ENCODE measurements at regions not wholly inside any gene's neighbourhood (a gene's known extent, or its start where the extent isn't known, plus 50 kb on each side); places are given as distances from the start of the nearest gene placed in this dataset.
"Not testable (repeated sequence)": the region's sequence is repeated elsewhere in the genome, so short reads cannot be mapped to it uniquely, and the experiment has no call there.

GRCh38 chr2:13652531-13653313 lies 936.0 kb downstream of the TRIB2 start:
- Histone ChIP-seq H3K4me3 (no peak overlapping the region), H3K27ac (no peak overlapping the region), H3K4me1 (replicated peaks in 1 of 2) (peaks cover 8 to 11% of the 10 kb centered on the region in 2 donors)
- 0 to 91% (median 67%) methylated on average over 1 to 2 of the region's 2 CpGs; no CpG with 5 or more reads in 1 of the 10 experiments for WGBS, 10 experiments
- in situ Hi-C loops (cut with MboI; ENCODE audit: low pct_unique_long_range_greater_than_20kb in 2 of 9, low sequenced_read_pairs in 9 of 9, unreplicated experiment in 9 of 9): no loop called here
- ATAC-seq (replicated peaks in 6 of 8): peak in 6 of 8 experiments; percentile 27 to 84 (median 60)

GRCh38 chr2:13654416-13654815 lies 937.7 kb downstream of the TRIB2 start:
- no peak for ATAC-seq (replicated peaks in 6 of 8)
- H3K27ac ChIP-seq: no peak overlapping the region
- peaks cover 5 to 8% of the 10 kb centered on the region in 2 donors for H3K4me1 ChIP-seq (replicated peaks in 1 of 2)
- in situ Hi-C loops (cut with MboI; ENCODE audit: low pct_unique_long_range_greater_than_20kb in 2 of 9, low sequenced_read_pairs in 9 of 9, unreplicated experiment in 9 of 9): no loop called here
- no peak overlapping the region for H3K4me3 ChIP-seq

GRCh38 chr2:13660231-13660630 lies 943.5 kb downstream of the TRIB2 start:
- Histone ChIP-seq H3K4me3 (no peak overlapping the region), H3K4me1 (replicated peaks in 1 of 2) (no peaks in the 10 kb centered on the region), H3K27ac (no peak overlapping the region)
- no peak for ATAC-seq (replicated peaks in 6 of 8)
- 39 to 97% (median 78%) methylated on average over 2 to 3 of the region's 3 CpGs for WGBS, 10 experiments
- in situ Hi-C loops (cut with MboI; ENCODE audit: low pct_unique_long_range_greater_than_20kb in 2 of 9, low sequenced_read_pairs in 9 of 9, unreplicated experiment in 9 of 9): no loop called here

GRCh38 chr2:13662055-13662454 lies 945.3 kb downstream of the TRIB2 start:
- Histone ChIP-seq H3K27ac (no peak overlapping the region), H3K4me3 (no peak overlapping the region), H3K4me1 (replicated peaks in 1 of 2) (peaks cover 0 to 3% of the 10 kb centered on the region in 2 donors)
- ATAC-seq (replicated peaks in 6 of 8): no peak
- in situ Hi-C loops (cut with MboI; ENCODE audit: low pct_unique_long_range_greater_than_20kb in 2 of 9, low sequenced_read_pairs in 9 of 9, unreplicated experiment in 9 of 9): no loop called here
- WGBS, 10 experiments: 0 to 100% (median 54%) methylated on average over 1 of the region's 1 CpG

GRCh38 chr2:13666582-13667414 lies 950.1 kb downstream of the TRIB2 start:
- ATAC-seq (replicated peaks in 6 of 8): no peak
- in situ Hi-C loops (cut with MboI; ENCODE audit: low pct_unique_long_range_greater_than_20kb in 2 of 9, low sequenced_read_pairs in 9 of 9, unreplicated experiment in 9 of 9): no loop called here
- WGBS, 10 experiments: 10 to 65% (median 32%) methylated on average over 2 to 3 of the region's 3 CpGs; no CpG with 5 or more reads in 5 of the 10 experiments
- H3K27ac ChIP-seq: no peak overlapping the region
- H3K4me1 ChIP-seq (replicated peaks in 1 of 2): peaks cover 0 to 3% of the 10 kb centered on the region in 2 donors
- no peak overlapping the region for H3K4me3 ChIP-seq

- no peak for ATAC-seq (replicated peaks in 6 of 8)
- no peak overlapping the region for H3K4me3 ChIP-seq
- no peak overlapping the region for H3K27ac ChIP-seq
- 0 to 100% (median 67%) methylated on average over 1 of the region's 1 CpG; no CpG with 5 or more reads in 5 of the 10 experiments for WGBS, 10 experiments
- H3K4me1 ChIP-seq (replicated peaks in 1 of 2): peaks cover 0 to 3% of the 10 kb centered on the region in 2 donors
- in situ Hi-C loops (cut with MboI; ENCODE audit: low pct_unique_long_range_greater_than_20kb in 2 of 9, low sequenced_read_pairs in 9 of 9, unreplicated experiment in 9 of 9): no loop called here
Measured at GRCh38 chr2:13667415-13667757, 950.6 kb downstream of the TRIB2 start.

GRCh38 chr2:13669607-13670006 lies 952.9 kb downstream of the TRIB2 start:
- ATAC-seq (replicated peaks in 6 of 8): no peak
- WGBS, 10 experiments: 9 to 67% (median 52%) methylated on average over 2 to 3 of the region's 3 CpGs
- in situ Hi-C loops (cut with MboI; ENCODE audit: low pct_unique_long_range_greater_than_20kb in 2 of 9, low sequenced_read_pairs in 9 of 9, unreplicated experiment in 9 of 9): no loop called here
- no peak overlapping the region for H3K4me3 ChIP-seq
- peaks cover 0 to 3% of the 10 kb centered on the region in 2 donors for H3K4me1 ChIP-seq (replicated peaks in 1 of 2)
- no peak overlapping the region for H3K27ac ChIP-seq

- in situ Hi-C loops (cut with MboI; ENCODE audit: low pct_unique_long_range_greater_than_20kb in 2 of 9, low sequenced_read_pairs in 9 of 9, unreplicated experiment in 9 of 9); H3K27ac ChIP-seq; ATAC-seq (replicated peaks in 6 of 8); H3K4me3 ChIP-seq; H3K4me1 ChIP-seq (replicated peaks in 1 of 2): not testable (repeated sequence)
Measured at GRCh38 chr2:13673821-13674220, 957.1 kb downstream of the TRIB2 start.

- peak in 2 of 8 experiments; percentile 55 to 65 for ATAC-seq (replicated peaks in 6 of 8)
- Histone ChIP-seq H3K27ac (no peak overlapping the region), H3K4me1 (replicated peaks in 1 of 2) (no peaks in the 10 kb centered on the region), H3K4me3 (no peak overlapping the region)
- WGBS, 10 experiments: 29 to 100% (median 54%) methylated on average over 1 to 2 of the region's 2 CpGs; no CpG with 5 or more reads in 2 of the 10 experiments
- in situ Hi-C loops (cut with MboI; ENCODE audit: low pct_unique_long_range_greater_than_20kb in 2 of 9, low sequenced_read_pairs in 9 of 9, unreplicated experiment in 9 of 9): no loop called here
Measured at GRCh38 chr2:13676269-13676668, 956.2 kb upstream of the LRATD1 start.

- H3K4me1 ChIP-seq (replicated peaks in 1 of 2): peaks cover 0 to 4% of the 10 kb centered on the region in 2 donors
- no peak for ATAC-seq (replicated peaks in 6 of 8)
- H3K27ac ChIP-seq: peak overlapping the region in 1 of 2 donors; percentile 48
- in situ Hi-C loops (cut with MboI; ENCODE audit: low pct_unique_long_range_greater_than_20kb in 2 of 9, low sequenced_read_pairs in 9 of 9, unreplicated experiment in 9 of 9): no loop called here
- no peak overlapping the region for H3K4me3 ChIP-seq
Measured at GRCh38 chr2:13681936-13682335, 950.6 kb upstream of the LRATD1 start.

- peaks cover 0 to 4% of the 10 kb centered on the region in 2 donors for H3K4me1 ChIP-seq (replicated peaks in 1 of 2)
- H3K4me3 ChIP-seq: no peak overlapping the region
- 0 to 43% (median 20%) methylated on average over 1 to 4 of the region's 4 CpGs for WGBS, 10 experiments
- ATAC-seq (replicated peaks in 6 of 8): peak in 4 of 8 experiments; percentile 24 to 85 (median 55)
- in situ Hi-C loops (cut with MboI; ENCODE audit: low pct_unique_long_range_greater_than_20kb in 2 of 9, low sequenced_read_pairs in 9 of 9, unreplicated experiment in 9 of 9): no loop called here
- H3K27ac ChIP-seq: no peak overlapping the region
Measured at GRCh38 chr2:13682540-13683272, 949.8 kb upstream of the LRATD1 start.

- Histone ChIP-seq H3K4me3 (no peak overlapping the region), H3K27ac (no peak overlapping the region), H3K4me1 (replicated peaks in 1 of 2) (peaks cover 0 to 4% of the 10 kb centered on the region in 2 donors)
- in situ Hi-C loops (cut with MboI; ENCODE audit: low pct_unique_long_range_greater_than_20kb in 2 of 9, low sequenced_read_pairs in 9 of 9, unreplicated experiment in 9 of 9): no loop called here
- 0 to 89% (median 17%) methylated on average over 1 of the region's 1 CpG; no CpG with 5 or more reads in 3 of the 10 experiments for WGBS, 10 experiments
- no peak for ATAC-seq (replicated peaks in 6 of 8)
Measured at GRCh38 chr2:13686262-13686661, 946.3 kb upstream of the LRATD1 start.

- Histone ChIP-seq H3K4me3 (no peak overlapping the region), H3K27ac (no peak overlapping the region), H3K4me1 (replicated peaks in 1 of 2) (no peaks in the 10 kb centered on the region)
- no peak for ATAC-seq (replicated peaks in 6 of 8)
- in situ Hi-C loops (cut with MboI; ENCODE audit: low pct_unique_long_range_greater_than_20kb in 2 of 9, low sequenced_read_pairs in 9 of 9, unreplicated experiment in 9 of 9): no loop called here
Measured at GRCh38 chr2:13694673-13695072, 937.8 kb upstream of the LRATD1 start.
